ENCODE measurements at regions not wholly inside any gene's neighbourhood (a gene's known extent, or its start where the extent isn't known, plus 50 kb on each side); places are given as distances from the start of the nearest gene placed in this dataset.

- Mint-ChIP-seq H3K9me3 (no peaks in the 10 kb centered on the region), H3K27me3 (ENCODE audit: insufficient read depth) (peaks cover 2% of the 10 kb centered on the region; the same call in 1 of the 2 replicates), H3K36me3 (ENCODE audit: low read depth) (no peaks in the 10 kb centered on the region), H3K27ac (peak overlapping the region; percentile 53), H3K4me1 (ENCODE audit: low read depth) (peaks cover 33% of the 10 kb centered on the region), H3K4me3 (peak overlapping the region; percentile 55)
- no peak for TF ChIP-seq CTCF (IDR thresholded peaks at IDR 0.05)
- DNase-seq = peak; percentile 68
These were observed 134.1 kb upstream of the SSTR1 start for GRCh38 chr14:38073641-38074040.

GRCh38 chr14:38074081-38074480 is 133.6 kb upstream of the SSTR1 start:
- Mint-ChIP-seq H3K4me3 (peak overlapping the region; percentile 55), H3K36me3 (ENCODE audit: low read depth) (no peaks in the 10 kb centered on the region), H3K4me1 (ENCODE audit: low read depth) (peaks cover 38% of the 10 kb centered on the region), H3K27ac (peak overlapping the region; percentile 53), H3K27me3 (ENCODE audit: insufficient read depth) (peaks cover 2% of the 10 kb centered on the region; the same call in 1 of the 2 replicates), H3K9me3 (no peaks in the 10 kb centered on the region)
- no peak for TF ChIP-seq CTCF (IDR thresholded peaks at IDR 0.05)
- DNase-seq = peak; percentile 16

GRCh38 chr14:38074754-38075153 is 132.9 kb upstream of the SSTR1 start:
- TF ChIP-seq CTCF (IDR thresholded peaks at IDR 0.05) = no peak

GRCh38 chr14:38078393-38078792 is 129.3 kb upstream of the SSTR1 start:
- no peak overlapping the region for H3K4me3 Mint-ChIP-seq
- no peak for DNase-seq
- H3K4me1 Mint-ChIP-seq (ENCODE audit: low read depth) = peaks cover 56% of the 10 kb centered on the region
- no peak for TF ChIP-seq CTCF (IDR thresholded peaks at IDR 0.05)
- no peaks in the 10 kb centered on the region for H3K27me3 Mint-ChIP-seq (ENCODE audit: insufficient read depth)
- no peaks in the 10 kb centered on the region for H3K9me3 Mint-ChIP-seq
- H3K27ac Mint-ChIP-seq = no peak overlapping the region
- H3K36me3 Mint-ChIP-seq (ENCODE audit: low read depth) = no peaks in the 10 kb centered on the region

More at GRCh38 chr14:38074754-38075153, 132.9 kb upstream of the SSTR1 start:
- Mint-ChIP-seq H3K27me3 (ENCODE audit: insufficient read depth) (peaks cover 2% of the 10 kb centered on the region; the same call in 1 of the 2 replicates), H3K36me3 (ENCODE audit: low read depth) (no peaks in the 10 kb centered on the region), H3K4me3 (no peak overlapping the region), H3K9me3 (no peaks in the 10 kb centered on the region), H3K4me1 (ENCODE audit: low read depth) (peaks cover 44% of the 10 kb centered on the region), H3K27ac (no peak overlapping the region)
- DNase-seq = no peak

GRCh38 chr14:38079268-38079667 is 128.4 kb upstream of the SSTR1 start:
- Mint-ChIP-seq H3K4me1 (ENCODE audit: low read depth) (peaks cover 49% of the 10 kb centered on the region), H3K9me3 (no peaks in the 10 kb centered on the region; the same call in 1 of the 2 replicates), H3K36me3 (ENCODE audit: low read depth) (no peaks in the 10 kb centered on the region), H3K27me3 (ENCODE audit: insufficient read depth) (no peaks in the 10 kb centered on the region; the same call in 1 of the 2 replicates), H3K4me3 (peak overlapping the region; percentile 19), H3K27ac (no peak overlapping the region; the same call in 1 of the 2 replicates)
- TF ChIP-seq CTCF (IDR thresholded peaks at IDR 0.05) = no peak
- peak; percentile 38 for DNase-seq

- Mint-ChIP-seq H3K9me3 (no peaks in the 10 kb centered on the region; the same call in 1 of the 2 replicates), H3K4me3 (no peak overlapping the region), H3K27me3 (ENCODE audit: insufficient read depth) (no peaks in the 10 kb centered on the region; the same call in 1 of the 2 replicates), H3K4me1 (ENCODE audit: low read depth) (peaks cover 43% of the 10 kb centered on the region), H3K36me3 (ENCODE audit: low read depth) (no peaks in the 10 kb centered on the region), H3K27ac (no peak overlapping the region)
- no peak for DNase-seq
- no peak for TF ChIP-seq CTCF (IDR thresholded peaks at IDR 0.05)
These were observed 127.8 kb upstream of the SSTR1 start for GRCh38 chr14:38079886-38080285.
